ENCODE measurements at regions not wholly inside any gene's neighbourhood (a gene's known extent, or its start where the extent isn't known, plus 50 kb on each side); places are given as distances from the start of the nearest gene placed in this dataset.

GRCh38 chr7:116153050-116153449 lies 57.3 kb upstream of the TES start:
- TF ChIP-seq EZH2 (IDR thresholded peaks at IDR 0.05; ENCODE audit: insufficient read depth, low read length) (no peak), CTCF (IDR thresholded peaks at IDR 0.05; ENCODE audit: insufficient read depth, low read depth, low read length) (no peak)
